ENCODE measurements at regions not wholly inside any gene's neighbourhood (a gene's known extent, or its start where the extent isn't known, plus 50 kb on each side); places are given as distances from the start of the nearest gene placed in this dataset.

DNA sequence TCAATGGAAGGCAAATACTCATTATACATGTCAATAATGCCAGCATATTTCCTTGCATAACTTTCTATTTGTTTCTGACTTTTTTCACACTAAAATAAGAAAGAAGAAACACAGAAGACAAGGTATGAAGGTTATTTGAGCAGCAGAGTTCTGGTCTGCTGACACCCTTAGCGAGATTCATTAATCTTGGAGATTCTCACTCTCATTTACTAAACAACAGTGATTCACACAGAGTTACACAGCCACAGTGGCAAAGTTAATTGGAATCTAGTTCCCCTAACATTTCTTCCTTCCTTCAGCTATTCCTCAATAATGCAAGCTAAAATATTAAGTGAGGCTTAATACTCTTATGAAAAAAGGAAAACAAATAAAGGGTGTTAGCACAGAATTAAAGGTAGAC is 1044.0 kb downstream of the IGSF11 start:
- no peak for DNase-seq
- in situ Hi-C loops (cut with MboI; ENCODE audit: low pct_unique_long_range_greater_than_20kb, low sequenced_read_pairs): no loop called here

DNA sequence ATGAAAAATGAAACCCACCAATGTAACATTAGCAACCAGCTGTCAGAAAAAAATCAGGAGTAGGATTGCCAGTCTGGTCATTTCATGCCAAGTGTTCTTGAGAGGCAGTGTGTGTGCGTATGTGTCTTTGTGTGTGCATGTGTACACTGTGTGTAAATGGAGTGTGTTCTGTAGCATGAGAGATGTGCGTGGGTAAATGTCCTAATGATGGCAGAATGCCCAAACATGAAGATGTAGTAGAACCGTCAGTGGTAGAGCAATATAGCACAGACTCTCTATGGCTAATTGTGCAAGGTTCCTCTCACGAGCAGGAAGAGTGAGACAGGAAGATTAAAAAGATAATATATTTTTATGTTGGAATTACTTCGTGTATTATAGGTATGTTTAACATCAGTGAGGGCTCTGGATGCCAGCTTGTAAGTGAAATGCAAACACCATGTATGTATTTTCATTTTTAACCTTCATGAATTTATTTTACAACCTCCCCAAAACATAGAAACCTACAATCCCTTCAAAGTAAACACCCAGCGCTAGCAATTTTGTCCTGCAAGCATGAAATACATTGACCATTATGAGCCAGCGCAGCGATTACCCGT is 1038.7 kb downstream of the IGSF11 start:
- in situ Hi-C loops (cut with MboI; ENCODE audit: low pct_unique_long_range_greater_than_20kb, low sequenced_read_pairs): no loop called here
- no peak for DNase-seq

DNA sequence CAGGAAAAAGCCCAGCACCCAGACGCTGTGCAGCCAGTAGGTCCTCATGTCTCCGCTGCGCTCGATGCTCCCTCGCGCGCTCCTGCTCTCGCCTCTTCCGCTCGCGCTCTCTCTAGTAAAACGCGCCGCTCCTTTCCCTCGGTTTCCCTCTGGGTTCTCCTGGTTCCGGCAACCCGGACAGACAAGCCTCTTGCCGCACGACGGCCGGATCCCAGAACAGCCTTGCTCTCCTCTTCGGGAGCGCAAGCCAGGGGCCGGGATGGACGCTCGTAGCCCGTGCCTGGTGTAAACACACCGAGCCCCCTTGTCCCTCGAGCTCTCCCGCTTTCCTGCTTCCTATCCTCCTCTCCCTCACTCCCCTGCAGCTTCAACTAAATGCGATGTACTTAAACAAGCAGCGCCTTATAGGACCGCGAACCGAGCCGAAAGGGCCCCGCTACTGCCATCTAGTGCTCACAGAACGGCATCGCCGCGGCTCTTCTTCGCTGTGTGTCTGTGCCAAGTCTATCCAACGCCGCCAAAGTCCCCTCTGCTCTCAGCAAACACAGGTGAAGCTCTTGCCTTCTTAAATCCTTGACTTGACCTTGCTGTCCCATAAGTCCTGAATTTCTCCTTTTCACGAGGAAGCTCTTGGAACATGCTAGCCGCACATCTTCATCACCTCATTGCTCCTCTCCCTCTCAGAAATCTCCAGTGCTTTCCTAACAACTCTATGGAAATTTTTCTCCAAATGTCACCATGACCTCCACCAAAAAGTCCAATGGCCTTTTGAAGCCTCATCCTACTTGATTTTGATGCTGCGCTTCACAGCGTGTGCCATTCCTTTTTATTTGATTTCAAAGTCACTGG is 1037.2 kb downstream of the IGSF11 start:
- in situ Hi-C loops (cut with MboI; ENCODE audit: low pct_unique_long_range_greater_than_20kb, low sequenced_read_pairs): no loop called here
- peak; percentile 82 for DNase-seq

DNA sequence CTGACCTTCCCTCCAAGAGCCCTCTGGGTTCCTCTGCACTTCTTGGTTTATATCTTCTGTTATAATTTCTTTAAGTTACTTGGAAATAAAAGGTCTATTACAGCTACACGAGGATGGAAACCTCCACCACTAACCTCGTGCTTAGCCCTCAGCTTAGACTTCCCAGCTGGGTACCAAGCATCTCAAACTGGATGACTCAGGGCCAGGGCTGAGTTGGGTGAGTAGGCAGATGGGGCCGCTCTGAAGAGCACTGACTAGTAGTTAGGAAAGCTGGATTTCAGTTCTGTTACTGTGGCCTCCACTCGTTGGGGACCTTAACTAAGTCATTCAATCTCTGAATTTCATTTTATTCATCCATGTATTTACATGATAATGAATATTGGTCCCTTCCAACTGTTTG is 1036.6 kb downstream of the IGSF11 start:
- in situ Hi-C loops (cut with MboI; ENCODE audit: low pct_unique_long_range_greater_than_20kb, low sequenced_read_pairs): no loop called here
- no peak for DNase-seq

DNA sequence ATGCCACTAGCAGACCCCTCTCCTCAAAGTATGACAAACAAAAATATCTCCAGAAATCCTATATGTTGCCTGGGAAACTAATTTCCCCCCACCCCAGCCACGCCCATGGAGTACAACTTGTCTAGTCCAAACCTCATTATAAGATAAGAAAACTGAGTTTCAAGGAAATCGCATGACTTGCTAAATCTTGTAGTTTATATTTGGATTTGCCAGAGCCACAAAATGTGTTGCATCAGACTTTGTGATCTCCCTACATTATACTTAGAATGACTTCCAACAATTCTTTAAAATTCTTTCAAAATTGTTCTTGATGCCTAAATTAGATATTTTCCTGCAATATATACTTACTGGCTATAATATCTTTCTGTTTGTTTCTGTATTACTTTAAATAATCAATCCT is 1034.4 kb downstream of the IGSF11 start:
- in situ Hi-C loops (cut with MboI; ENCODE audit: low pct_unique_long_range_greater_than_20kb, low sequenced_read_pairs): no loop called here
- DNase-seq: no peak

DNA sequence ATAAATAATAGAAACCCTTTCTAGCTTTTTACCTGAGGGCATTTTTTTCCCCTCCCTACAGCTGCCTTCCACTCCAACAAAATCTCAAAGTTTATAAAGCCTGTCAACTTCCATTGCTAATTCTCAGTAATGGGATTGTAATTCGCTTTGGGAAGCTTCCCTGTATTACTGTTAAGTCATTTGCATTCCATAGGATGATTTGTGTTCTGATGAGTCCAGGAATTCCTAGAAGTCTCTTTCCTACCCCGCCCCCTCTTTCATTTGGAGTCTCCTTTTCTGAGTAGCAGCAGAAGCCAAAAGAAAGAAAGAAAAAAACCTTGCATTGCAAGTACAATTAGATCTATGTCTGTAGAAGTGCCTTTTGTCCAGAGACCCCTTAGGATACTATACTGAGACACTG is 1033.3 kb downstream of the IGSF11 start:
- in situ Hi-C loops (cut with MboI; ENCODE audit: low pct_unique_long_range_greater_than_20kb, low sequenced_read_pairs): no loop called here

DNA sequence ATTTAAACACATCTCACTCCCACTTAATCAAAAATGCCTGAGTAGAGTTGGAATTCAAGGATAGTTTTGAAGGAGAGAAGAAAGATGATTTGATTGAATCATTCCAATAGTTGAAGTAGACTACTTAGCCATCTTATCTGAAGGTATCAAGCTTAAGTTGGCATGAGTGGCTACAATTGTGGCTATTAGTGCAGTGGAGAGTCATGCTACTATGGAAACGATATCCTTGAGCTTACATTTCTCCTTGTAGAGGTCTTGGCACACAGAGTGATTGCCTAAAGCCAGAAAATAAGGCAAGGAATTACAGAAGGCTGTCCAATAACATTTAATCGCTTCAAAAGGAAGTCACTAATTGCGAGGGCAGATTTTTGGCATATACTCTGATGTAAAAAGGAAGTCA is 1022.7 kb downstream of the IGSF11 start:
- in situ Hi-C loops (cut with MboI; ENCODE audit: low pct_unique_long_range_greater_than_20kb, low sequenced_read_pairs): no loop called here
- no peak for DNase-seq

More for the DNA sequence above, 1033.3 kb downstream of the IGSF11 start:
- no peak for DNase-seq

DNA sequence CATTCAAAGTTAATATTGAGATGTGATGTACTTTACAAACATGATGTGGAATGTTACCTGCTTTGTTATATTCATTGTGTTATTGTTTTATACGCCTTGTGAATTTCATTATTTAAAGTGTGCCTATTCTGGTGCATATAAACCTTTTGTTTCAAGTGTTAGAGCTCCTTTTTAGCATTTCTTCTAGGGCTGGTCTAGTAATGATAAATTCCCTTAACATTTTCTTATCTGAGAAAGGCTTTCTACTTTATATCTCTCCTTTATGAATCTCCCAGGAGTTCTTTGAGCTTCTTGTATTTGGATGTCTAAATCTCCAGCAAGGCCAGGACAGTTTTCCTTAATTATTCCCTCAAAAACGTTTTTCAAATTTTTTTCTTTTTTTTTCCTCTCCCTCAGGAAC is 1005.6 kb downstream of the IGSF11 start:
- no peak for DNase-seq
- in situ Hi-C loops (cut with MboI; ENCODE audit: low pct_unique_long_range_greater_than_20kb, low sequenced_read_pairs): no loop called here

DNA sequence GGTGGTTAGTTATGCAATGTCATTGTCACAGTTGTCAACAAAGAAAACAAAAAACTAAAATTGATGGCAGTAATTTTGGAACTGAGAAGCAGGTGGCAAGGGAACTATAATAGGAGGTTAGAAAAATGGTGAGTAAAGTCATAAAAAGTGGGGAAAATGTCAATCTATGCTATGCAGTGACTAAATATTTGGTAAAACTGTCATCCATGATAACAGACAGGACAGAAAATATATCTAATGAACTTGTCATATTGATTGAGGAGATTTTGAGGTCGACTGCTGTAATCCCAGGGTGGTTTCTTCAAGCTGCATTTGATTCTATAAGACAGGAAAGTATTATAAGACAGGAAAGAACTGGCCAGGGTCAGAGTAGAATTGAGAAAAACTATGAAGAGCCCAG is 998.4 kb downstream of the IGSF11 start:
- in situ Hi-C loops (cut with MboI; ENCODE audit: low pct_unique_long_range_greater_than_20kb, low sequenced_read_pairs): no loop called here

DNA sequence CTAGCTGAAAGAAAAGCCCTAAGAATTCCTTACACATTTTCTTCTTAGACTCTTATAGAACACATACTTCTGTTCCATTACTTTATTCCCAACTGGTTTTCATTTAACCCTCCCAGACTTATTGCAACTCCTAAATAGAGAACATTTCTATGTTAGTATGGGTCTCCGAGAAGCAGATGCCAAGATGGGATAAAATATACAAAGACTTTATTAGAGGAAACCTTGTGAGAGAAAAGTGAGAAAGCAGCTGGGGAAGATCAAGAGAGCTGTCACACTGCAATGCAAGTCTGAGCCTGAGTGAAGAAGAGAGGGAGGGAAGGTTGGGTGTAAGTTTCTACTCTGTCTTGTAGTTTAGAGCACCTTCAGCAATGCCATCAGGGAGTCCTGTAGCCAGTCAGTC is 979.3 kb downstream of the IGSF11 start:
- DNase-seq: no peak
- in situ Hi-C loops (cut with MboI; ENCODE audit: low pct_unique_long_range_greater_than_20kb, low sequenced_read_pairs): no loop called here

More for the DNA sequence above, 998.4 kb downstream of the IGSF11 start:
- DNase-seq: no peak

DNA sequence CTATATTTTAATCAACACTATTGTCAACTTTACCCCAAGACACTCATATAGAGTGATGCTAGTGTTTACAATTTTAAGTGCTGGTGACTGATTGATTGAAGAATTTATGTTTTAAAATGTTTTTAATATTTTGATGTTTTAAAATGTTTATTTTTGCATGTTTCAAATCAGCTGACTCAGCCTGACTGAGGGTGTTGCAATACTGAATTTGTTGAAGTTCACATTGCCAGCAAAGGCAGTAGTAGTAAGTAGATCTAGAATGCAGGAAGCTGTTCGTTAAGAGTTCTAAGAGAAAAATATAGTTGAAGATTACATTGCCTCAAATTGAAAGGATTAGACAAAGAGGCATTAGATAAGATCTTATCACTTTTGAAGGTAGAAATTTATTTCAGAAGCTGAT is 977.6 kb downstream of the IGSF11 start:
- DNase-seq: no peak
- in situ Hi-C loops (cut with MboI; ENCODE audit: low pct_unique_long_range_greater_than_20kb, low sequenced_read_pairs): no loop called here

DNA sequence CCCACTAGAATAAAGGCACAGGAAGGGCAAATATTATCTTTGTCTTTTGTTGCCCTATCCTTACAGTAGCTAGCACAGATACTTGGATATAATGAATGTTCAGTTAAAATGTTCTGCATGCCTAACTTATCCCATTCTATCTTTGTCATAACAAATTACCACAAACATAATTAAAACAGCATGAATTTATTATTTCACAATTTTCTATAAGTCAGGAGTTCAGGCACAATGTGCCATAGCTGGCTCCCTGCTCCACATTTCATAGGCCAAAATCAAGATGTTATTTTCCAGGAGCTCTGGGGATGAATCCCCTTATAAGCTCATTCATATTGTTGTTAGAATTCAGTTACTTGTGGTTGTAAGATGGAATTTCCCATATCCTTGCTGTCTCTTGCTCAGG is 975.5 kb downstream of the IGSF11 start:
- DNase-seq: no peak
- in situ Hi-C loops (cut with MboI; ENCODE audit: low pct_unique_long_range_greater_than_20kb, low sequenced_read_pairs): no loop called here

DNA sequence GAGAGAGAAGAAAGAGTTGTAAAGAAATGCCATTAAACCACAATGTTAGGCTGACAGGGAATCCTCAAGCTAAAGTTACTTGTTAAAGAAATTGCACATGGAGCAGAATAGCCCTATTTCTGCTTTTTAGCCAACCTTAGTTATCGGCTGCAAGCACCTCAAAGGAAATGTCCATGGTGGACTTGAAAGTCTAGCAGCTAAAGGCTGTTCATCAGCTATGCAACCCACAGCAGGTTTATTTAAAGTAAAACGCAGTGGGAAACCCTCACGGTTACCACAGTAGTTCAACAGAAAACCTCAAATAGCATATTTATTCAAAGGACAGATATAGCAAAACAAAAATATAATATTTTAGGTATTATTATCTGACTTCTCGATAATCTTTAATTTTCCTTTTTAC is 967.2 kb downstream of the IGSF11 start:
- DNase-seq: no peak
- in situ Hi-C loops (cut with MboI; ENCODE audit: low pct_unique_long_range_greater_than_20kb, low sequenced_read_pairs): no loop called here

DNA sequence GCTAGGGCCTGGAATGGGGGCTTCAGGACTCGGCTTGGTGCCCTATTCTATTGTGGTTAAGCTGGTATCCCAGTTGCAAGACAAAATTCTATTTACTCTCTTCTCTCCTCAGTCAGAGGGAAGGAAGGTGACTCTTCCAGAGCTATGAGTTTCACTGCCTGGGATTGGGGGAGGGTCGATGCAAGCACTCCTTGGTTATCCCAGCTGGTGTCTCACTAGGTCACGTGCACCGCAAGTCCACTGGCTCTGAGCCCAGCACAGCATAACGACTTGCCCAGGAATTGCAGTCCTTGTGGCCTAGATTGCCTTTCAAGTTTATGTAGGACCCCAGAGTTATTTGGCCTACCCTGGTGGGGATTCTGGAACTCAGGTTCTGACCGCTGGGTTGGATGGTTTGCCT is 958.8 kb downstream of the IGSF11 start:
- no peak for DNase-seq
- in situ Hi-C loops (cut with MboI; ENCODE audit: low pct_unique_long_range_greater_than_20kb, low sequenced_read_pairs): no loop called here

DNA sequence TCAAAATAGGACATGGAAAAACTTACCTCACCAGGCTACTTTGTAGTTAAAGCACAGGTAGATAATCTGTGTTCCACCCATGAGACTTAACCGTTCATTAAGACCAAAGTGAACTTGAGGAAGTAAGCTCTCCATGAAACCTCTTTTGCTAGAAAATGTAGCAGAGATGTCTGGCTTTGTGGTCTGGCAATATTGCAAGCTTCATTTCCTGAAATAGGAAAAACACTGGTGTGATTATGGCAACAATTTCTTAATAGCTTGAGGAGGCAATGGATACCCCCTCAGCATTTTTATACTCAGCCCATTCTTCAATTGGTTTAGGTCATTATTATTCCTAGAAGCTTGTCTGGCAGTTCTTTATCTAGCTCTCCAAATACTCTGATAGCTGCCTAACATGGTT is 957.3 kb downstream of the IGSF11 start:
- peak; percentile 0 for DNase-seq
- in situ Hi-C loops (cut with MboI; ENCODE audit: low pct_unique_long_range_greater_than_20kb, low sequenced_read_pairs): no loop called here

DNA sequence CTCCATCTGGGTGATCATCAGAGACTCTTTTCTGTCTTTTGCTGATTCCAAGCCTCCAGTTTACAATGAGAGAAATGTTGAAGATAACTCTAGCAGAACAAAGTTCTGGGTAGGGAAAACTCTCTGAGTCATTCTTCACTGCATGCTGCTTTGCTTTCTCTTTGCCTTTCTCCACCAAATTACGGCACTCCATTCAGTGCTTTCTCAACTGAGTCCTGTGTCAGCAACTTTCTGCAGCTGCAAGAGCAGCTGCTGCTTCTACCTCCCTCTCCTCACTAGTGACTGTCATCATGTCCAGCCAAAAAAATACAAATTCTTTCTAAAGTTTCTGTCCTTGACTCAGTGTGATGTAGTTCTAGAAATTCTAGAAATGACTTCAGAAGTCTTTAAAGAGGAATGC is 953.8 kb downstream of the IGSF11 start:
- no peak for DNase-seq
- in situ Hi-C loops (cut with MboI; ENCODE audit: low pct_unique_long_range_greater_than_20kb, low sequenced_read_pairs): no loop called here

DNA sequence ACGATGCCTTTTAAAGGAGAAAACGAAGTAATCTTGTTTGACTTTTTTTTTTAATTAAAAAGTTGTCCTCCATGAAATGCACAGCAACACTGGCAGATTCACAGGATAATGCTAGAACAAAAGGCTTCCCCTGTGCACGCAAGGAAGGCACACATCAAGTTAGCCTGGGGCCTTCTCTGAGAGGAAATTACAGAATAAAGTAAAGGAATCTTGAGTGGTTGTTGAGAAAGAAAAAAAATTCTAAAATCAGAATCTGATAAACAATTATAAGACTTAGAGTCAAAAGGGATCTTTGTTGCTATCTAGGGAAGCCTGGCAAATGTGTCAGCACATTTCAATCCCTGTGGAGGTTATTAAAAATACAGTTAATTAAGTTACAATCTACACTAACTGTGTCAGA is 946.0 kb downstream of the IGSF11 start:
- DNase-seq: no peak

DNA sequence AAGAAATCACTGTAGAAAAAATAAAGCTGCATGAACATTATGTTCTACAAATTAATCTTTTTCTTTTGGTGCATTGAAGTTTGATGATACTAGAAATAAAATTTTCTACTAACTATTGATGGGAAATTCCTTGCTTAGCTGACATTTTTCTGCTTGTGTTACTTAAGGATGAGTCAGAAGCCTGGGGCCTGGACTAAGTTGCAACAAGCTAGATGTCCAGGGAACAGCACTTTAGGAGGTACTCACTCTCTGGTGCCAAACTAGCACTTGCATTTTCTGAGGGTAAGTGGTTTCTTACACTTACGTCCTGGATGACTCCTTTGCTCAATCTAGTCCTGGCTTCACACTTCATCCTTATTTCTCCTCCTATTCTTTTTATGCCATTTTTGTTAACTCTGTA is 945.1 kb downstream of the IGSF11 start:
- DNase-seq: no peak
- in situ Hi-C loops (cut with MboI; ENCODE audit: low pct_unique_long_range_greater_than_20kb, low sequenced_read_pairs): no loop called here

More for the DNA sequence above, 946.0 kb downstream of the IGSF11 start:
- in situ Hi-C loops (cut with MboI; ENCODE audit: low pct_unique_long_range_greater_than_20kb, low sequenced_read_pairs): no loop called here

DNA sequence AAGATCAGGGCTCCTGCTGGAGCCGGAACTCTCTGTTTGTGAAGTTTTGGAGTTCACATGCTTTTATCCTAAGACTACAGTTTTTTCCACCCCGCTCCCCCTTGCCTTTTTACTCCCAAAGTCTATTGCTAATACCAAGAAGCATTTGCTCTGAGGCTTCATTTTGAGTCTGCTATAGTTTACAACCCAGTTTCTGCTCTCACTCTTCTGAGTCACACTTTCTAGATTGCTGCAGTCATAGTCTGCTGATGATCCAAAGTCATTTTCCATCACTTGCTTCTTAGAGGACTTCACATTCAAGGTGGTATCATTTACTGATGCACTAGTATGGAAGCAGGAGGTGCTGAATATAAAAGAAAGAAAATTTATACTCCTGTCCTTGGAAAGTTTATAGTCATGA is 937.4 kb downstream of the IGSF11 start:
- in situ Hi-C loops (cut with MboI; ENCODE audit: low pct_unique_long_range_greater_than_20kb, low sequenced_read_pairs): no loop called here
- no peak for DNase-seq

DNA sequence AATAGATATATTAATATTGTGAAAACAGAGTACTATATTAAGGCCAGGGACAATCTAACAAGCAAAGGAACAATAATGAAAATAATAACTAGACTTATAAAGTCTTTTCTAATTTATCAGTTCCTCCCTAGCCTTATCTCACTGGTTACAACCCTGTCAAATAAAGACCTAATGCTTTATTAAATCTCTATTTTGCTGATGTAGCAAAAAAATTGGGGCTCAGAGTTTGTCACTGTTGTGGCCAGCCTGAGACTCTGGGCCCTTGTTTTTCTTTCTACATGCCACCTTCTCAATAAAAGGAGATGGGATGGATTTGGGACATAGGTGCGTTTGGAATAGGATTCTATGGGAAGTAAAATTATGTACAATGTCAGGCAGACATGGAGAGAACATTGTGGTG is 937.0 kb downstream of the IGSF11 start:
- DNase-seq: no peak
- in situ Hi-C loops (cut with MboI; ENCODE audit: low pct_unique_long_range_greater_than_20kb, low sequenced_read_pairs): no loop called here

DNA sequence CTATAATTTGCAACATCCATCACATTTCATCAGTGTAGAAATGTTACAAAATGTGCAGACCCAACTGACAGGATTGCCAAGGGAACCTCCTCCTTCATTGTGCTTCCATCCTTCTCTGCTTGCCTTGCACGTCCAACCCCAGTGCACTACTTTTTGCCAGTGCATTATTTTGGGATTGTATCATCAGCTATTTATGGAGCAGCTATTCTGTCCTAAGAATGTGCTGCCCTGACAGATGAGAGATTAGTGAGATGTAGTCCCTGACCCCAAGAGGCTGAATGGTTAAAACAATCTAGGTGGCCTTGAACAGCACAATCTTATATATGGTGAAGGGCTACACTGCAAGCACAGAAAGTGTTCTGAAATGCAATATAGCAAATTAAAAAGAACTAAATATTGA is 935.8 kb downstream of the IGSF11 start:
- in situ Hi-C loops (cut with MboI; ENCODE audit: low pct_unique_long_range_greater_than_20kb, low sequenced_read_pairs): no loop called here
- DNase-seq: no peak

Measured in KBM-7 (cell line).